ENCODE measurements at regions not wholly inside any gene's neighbourhood (a gene's known extent, or its start where the extent isn't known, plus 50 kb on each side); places are given as distances from the start of the nearest gene placed in this dataset.

DNA sequence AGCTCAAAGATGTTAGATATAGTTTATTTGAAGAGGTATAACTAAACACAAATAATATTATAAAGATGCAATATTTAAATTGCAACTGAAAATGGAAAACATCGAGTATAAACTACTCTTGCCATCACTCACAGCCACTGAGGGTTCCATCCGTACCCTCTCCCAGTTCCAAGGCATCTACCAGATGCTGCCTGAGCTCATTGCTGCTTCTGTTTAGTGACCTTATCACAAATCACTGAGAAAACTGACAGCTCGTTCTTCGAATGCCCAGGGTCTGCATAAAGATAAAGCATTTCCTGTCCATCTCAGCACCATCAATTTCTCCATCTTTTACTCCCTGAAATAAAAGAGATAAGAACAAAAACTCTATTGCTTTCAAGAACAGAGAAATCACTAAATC is 391.7 kb upstream of the NWD2 start:
- H3K36me3 Mint-ChIP-seq (ENCODE audit: insufficient read depth) = no peaks in the 10 kb centered on the region
- no peaks in the 10 kb centered on the region for H3K4me1 Mint-ChIP-seq (ENCODE audit: low read depth in 2 of 2)
- ATAC-seq (replicated peaks) = no peak
- H3K4me3 Mint-ChIP-seq = no peak overlapping the region
- H3K9me3 Mint-ChIP-seq = peaks cover 2 to 9% of the 10 kb centered on the region in 2 donors
- DNase-seq = no peak
- peaks cover 0 to 4% of the 10 kb centered on the region in 2 donors for H3K27me3 Mint-ChIP-seq
- no peak overlapping the region for H3K27ac Mint-ChIP-seq

DNA sequence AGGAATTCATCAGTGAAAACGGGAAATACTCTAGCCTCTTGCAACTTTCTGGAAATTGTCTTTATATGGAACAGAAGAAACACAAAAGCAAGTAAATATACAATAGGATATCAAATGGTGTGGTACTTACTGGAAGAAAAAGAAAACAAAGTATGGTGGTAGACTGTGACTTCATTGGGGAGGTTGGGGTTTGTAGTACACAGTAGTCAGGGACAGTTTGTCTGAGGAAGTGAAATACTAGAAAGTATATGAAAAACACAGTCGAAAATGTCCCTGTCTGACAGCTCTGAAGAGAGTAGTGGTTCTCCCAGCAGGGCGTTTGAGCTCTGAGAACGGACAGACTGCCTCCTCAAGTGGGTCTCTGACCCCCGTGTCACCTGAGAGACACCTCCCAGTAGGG is 390.0 kb upstream of the NWD2 start:
- no peak for DNase-seq
- H3K4me1 Mint-ChIP-seq (ENCODE audit: low read depth in 2 of 2) = no peaks in the 10 kb centered on the region
- no peak for ATAC-seq (replicated peaks)
- no peaks in the 10 kb centered on the region for H3K36me3 Mint-ChIP-seq (ENCODE audit: insufficient read depth)
- H3K27me3 Mint-ChIP-seq = peaks cover 0 to 4% of the 10 kb centered on the region in 2 donors
- H3K27ac Mint-ChIP-seq = no peak overlapping the region
- peaks cover 2 to 17% of the 10 kb centered on the region in 2 donors for H3K9me3 Mint-ChIP-seq
- no peak overlapping the region for H3K4me3 Mint-ChIP-seq

DNA sequence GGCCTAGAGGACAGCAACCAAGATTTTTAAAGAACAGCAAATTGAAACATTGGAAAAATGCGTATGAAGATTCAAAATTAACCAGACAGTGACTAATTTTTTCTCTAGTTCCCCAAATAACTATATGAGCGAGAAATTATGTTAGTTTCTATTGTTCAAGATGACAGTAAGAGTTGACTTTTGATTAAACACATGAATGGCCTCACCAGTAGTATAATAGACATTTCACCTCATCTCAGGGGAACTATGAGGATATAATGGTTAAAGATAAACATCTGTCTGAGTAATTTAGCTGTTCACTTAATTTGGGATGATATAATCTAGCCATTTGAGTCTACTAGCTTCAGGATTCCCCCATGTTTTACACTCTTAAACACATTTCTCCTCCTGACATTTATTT is 380.9 kb upstream of the NWD2 start:
- Mint-ChIP-seq H3K4me1 (ENCODE audit: low read depth in 2 of 2) (no peaks in the 10 kb centered on the region), H3K9me3 (peaks cover 2 to 6% of the 10 kb centered on the region in 2 donors), H3K36me3 (ENCODE audit: insufficient read depth) (no peaks in the 10 kb centered on the region), H3K27me3 (no peaks in the 10 kb centered on the region), H3K27ac (no peak overlapping the region), H3K4me3 (no peak overlapping the region)
- no peak for ATAC-seq (replicated peaks)
- DNase-seq = no peak

DNA sequence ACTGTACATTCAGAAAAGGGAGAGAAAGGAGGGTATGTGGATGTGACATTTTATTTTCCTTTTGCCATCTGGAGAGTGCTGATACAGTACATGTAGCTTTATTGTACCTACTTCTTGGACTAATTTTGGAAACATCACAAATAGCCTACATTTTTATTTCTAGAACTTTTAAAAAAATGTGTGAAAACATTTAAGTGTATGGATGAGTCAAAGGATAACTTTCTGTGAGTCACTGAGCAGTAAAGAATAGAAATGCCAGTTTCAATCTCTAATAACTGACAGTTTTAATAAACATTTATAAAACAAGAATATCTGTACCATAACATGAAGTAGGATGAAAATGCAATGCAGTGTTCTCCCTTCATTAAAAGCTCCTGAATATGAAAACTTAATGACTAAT is 374.4 kb upstream of the NWD2 start:
- Mint-ChIP-seq H3K27ac (no peak overlapping the region), H3K36me3 (ENCODE audit: insufficient read depth) (no peaks in the 10 kb centered on the region), H3K9me3 (peaks cover 7% of the 10 kb centered on the region in 2 donors), H3K27me3 (no peaks in the 10 kb centered on the region), H3K4me1 (ENCODE audit: low read depth in 2 of 2) (no peaks in the 10 kb centered on the region), H3K4me3 (no peak overlapping the region)
- ATAC-seq (replicated peaks) (no peak), DNase-seq (no peak)

DNA sequence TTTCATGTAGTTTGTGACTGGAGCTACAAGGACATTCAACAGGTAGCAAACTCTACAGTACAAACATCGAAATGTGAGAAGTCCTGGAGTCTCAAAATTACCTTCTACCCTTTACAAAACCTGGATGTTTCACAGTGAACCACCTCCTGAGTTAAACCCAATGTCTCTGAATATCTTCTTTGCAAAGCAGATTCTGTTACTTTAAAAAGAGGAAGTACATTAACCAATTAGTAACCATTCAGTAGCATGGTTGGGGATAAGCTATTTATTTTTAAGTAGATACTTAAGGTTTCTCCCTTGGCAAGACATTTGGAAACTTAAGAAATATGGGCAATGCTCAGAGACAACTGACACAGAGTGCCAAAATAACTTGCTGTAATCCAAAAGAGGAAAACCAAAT is 371.9 kb upstream of the NWD2 start:
- DNase-seq = no peak
- H3K27me3 Mint-ChIP-seq = no peaks in the 10 kb centered on the region
- no peak overlapping the region for H3K4me3 Mint-ChIP-seq
- peaks cover 5 to 7% of the 10 kb centered on the region in 2 donors for H3K9me3 Mint-ChIP-seq
- no peak overlapping the region for H3K27ac Mint-ChIP-seq
- H3K4me1 Mint-ChIP-seq (ENCODE audit: low read depth in 2 of 2) = no peaks in the 10 kb centered on the region
- no peaks in the 10 kb centered on the region for H3K36me3 Mint-ChIP-seq (ENCODE audit: insufficient read depth)
- no peak for ATAC-seq (replicated peaks)

DNA sequence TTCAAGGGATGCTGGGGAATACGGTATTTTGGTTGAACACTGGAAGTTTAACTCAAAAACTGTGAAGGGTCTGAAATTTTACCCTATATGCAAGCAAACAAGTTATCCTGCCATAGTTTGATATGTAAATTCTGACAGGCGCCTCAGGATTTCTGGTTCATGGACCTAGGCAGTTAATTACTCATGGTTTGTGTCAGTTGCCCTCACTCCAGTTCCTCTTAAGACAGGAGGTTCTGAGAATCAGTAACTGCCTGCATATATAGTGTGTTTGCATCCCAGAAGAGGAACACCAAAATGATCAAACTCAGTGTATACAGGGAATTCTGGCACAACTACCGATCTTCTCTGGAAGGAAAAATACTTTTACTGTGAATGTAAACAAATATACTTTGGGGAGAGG is 360.4 kb upstream of the NWD2 start:
- no peaks in the 10 kb centered on the region for H3K27me3 Mint-ChIP-seq
- ATAC-seq (replicated peaks) = no peak
- no peak overlapping the region for H3K4me3 Mint-ChIP-seq
- H3K4me1 Mint-ChIP-seq (ENCODE audit: low read depth in 2 of 2) = no peaks in the 10 kb centered on the region
- H3K27ac Mint-ChIP-seq = no peak overlapping the region
- DNase-seq = no peak
- H3K9me3 Mint-ChIP-seq = peaks cover 0 to 3% of the 10 kb centered on the region in 2 donors
- H3K36me3 Mint-ChIP-seq (ENCODE audit: insufficient read depth) = no peaks in the 10 kb centered on the region

DNA sequence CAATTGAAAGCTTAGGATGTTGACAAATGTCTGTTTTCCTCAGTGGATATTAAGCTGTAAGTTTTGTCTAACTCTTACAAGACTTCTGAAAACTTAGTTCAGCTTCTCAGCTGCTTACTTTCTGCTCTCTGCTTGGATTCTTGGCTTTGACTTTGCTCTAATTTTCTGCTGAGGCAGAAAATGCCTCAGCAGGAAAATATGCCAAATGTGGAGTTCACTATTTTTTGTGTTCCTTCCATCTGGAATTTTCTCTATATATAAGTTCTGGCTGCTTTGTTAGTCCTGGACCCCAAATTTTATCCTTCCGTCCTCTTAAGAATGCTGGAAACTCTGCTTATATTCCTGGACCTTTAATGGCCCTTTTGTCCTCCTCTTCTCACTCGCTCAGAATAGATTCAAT is 352.6 kb upstream of the NWD2 start:
- Mint-ChIP-seq H3K4me1 (ENCODE audit: low read depth in 2 of 2) (no peaks in the 10 kb centered on the region), H3K27ac (no peak overlapping the region), H3K4me3 (no peak overlapping the region), H3K27me3 (no peaks in the 10 kb centered on the region), H3K9me3 (peaks cover 0 to 5% of the 10 kb centered on the region in 2 donors), H3K36me3 (ENCODE audit: insufficient read depth) (no peaks in the 10 kb centered on the region)
- no peak for DNase-seq
- no peak for ATAC-seq (replicated peaks)

DNA sequence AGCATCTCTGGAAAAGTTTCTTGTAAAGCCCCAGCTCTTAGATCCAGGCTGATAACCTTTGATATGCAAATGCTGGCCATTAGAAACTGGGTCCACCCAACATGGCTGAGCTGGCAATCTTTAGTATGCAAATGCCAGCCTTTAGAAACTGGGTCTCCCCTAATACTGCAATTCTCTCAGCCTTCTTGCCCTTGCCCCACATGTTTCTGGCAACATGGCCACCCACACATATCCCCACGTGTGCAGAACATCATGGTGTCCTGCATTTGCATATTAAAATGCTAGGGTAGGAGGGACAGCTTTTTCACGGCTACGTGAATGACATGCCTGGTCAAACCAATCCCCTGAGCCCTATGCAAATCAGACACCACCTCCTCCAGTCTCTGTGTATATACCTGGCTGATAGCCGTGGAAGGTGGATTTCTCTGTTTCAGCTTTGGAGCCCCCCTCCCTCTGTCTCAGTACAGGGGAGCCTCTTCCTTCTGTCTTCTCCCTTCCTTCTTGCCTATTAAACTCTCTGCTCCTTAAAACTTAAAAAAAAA is 344.0 kb upstream of the NWD2 start:
- no peaks in the 10 kb centered on the region for H3K4me1 Mint-ChIP-seq (ENCODE audit: low read depth in 2 of 2)
- no peak overlapping the region for H3K27ac Mint-ChIP-seq
- no peaks in the 10 kb centered on the region for H3K27me3 Mint-ChIP-seq
- H3K36me3 Mint-ChIP-seq (ENCODE audit: insufficient read depth) = no peaks in the 10 kb centered on the region
- ATAC-seq (replicated peaks) (no peak), DNase-seq (no peak)
- H3K9me3 Mint-ChIP-seq = peaks cover 0 to 4% of the 10 kb centered on the region in 2 donors
- no peak overlapping the region for H3K4me3 Mint-ChIP-seq

DNA sequence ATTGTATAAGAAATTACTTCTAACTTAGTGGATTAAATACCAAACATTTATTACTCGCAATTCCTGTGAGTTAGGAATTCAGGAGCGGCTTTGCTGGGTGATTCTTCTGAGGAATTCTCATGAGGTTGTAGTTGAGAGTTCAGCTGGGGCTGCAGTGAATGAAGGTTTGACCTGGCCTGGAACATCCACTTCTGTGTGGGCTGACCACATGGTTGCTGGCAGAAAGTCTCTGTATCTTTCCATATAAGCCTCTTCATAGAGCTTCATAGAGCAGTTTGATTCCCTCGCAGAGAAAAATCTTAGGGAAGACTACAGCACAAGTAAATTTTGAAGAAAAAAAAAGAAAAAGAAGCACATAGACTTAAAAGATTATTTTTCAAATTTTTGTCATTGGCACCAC is 339.7 kb upstream of the NWD2 start:
- H3K36me3 Mint-ChIP-seq (ENCODE audit: insufficient read depth) = no peaks in the 10 kb centered on the region
- DNase-seq (no peak), ATAC-seq (replicated peaks) (no peak)
- no peaks in the 10 kb centered on the region for H3K27me3 Mint-ChIP-seq
- H3K27ac Mint-ChIP-seq = no peak overlapping the region
- no peaks in the 10 kb centered on the region for H3K4me1 Mint-ChIP-seq (ENCODE audit: low read depth in 2 of 2)
- H3K9me3 Mint-ChIP-seq = peaks cover 0 to 8% of the 10 kb centered on the region in 2 donors
- no peak overlapping the region for H3K4me3 Mint-ChIP-seq

DNA sequence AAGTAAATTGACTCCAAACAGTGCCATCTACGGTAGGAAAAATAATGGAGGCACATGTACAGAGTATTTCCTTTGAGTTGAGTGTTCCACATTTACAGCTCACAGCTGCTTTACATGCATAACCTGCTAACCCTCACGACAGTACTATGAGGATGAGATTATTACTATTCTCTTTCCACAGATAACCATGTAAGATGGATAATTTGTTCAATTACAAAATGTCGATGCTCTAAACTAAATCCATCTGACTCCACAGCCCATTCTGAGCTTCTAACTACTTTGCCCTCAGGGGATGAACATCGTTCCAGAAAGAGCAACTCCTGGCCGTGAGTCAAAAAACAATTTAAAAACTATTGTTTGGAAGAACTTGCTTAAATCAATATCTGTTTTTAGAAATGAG is 330.4 kb upstream of the NWD2 start:
- no peak for ATAC-seq (replicated peaks)
- H3K27ac Mint-ChIP-seq = no peak overlapping the region
- H3K4me3 Mint-ChIP-seq = no peak overlapping the region
- no peaks in the 10 kb centered on the region for H3K4me1 Mint-ChIP-seq (ENCODE audit: low read depth in 2 of 2)
- no peaks in the 10 kb centered on the region for H3K9me3 Mint-ChIP-seq
- H3K27me3 Mint-ChIP-seq = no peaks in the 10 kb centered on the region
- no peaks in the 10 kb centered on the region for H3K36me3 Mint-ChIP-seq (ENCODE audit: insufficient read depth)
- DNase-seq = no peak

DNA sequence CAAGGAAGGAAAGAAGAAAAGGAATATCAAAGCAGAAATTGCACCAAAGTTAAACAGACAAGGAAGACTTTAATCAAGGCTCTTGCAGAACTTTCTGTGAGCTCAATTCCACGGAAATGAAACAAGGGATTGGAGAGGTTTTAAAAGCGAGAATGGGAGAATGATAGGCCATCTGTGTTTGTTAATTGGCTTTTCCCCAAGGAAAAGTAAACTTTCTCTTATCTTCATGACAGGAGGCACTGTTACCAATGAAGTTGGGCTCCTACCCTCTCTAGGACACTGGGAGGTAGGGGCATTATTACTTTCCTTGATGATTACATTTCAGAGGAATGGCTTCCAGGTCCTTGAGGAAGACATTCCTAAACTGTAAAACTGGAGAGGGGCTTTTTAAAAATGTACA is 328.8 kb upstream of the NWD2 start:
- no peaks in the 10 kb centered on the region for H3K27me3 Mint-ChIP-seq
- DNase-seq = no peak

DNA sequence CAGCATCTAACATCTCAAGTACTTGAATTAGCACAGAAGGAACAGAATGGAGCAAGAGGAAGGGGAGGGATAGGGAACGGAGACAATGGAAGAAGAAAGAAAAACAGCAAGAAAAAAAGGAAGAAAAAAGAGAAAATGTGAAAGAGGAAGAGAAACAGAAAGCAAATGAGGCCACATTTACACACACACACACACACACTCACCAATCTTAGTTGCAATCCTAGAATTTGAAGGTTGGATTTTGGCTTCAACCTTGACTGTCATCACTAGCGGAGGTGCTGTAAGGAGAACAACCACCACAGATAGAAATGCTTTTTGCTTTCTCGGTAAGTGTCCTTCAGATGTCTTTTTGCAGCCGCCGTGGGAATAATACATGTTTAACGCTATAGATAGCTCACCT is 327.1 kb upstream of the NWD2 start:
- Mint-ChIP-seq H3K4me1 (ENCODE audit: low read depth in 2 of 2) (no peaks in the 10 kb centered on the region), H3K27me3 (no peaks in the 10 kb centered on the region), H3K9me3 (no peaks in the 10 kb centered on the region), H3K4me3 (no peak overlapping the region), H3K27ac (no peak overlapping the region), H3K36me3 (ENCODE audit: insufficient read depth) (no peaks in the 10 kb centered on the region)
- ATAC-seq (replicated peaks) = no peak
- DNase-seq = no peak

More for the DNA sequence above, 328.8 kb upstream of the NWD2 start:
- H3K9me3 Mint-ChIP-seq = no peaks in the 10 kb centered on the region
- H3K4me3 Mint-ChIP-seq = no peak overlapping the region
- H3K27ac Mint-ChIP-seq = no peak overlapping the region
- H3K4me1 Mint-ChIP-seq (ENCODE audit: low read depth in 2 of 2) = no peaks in the 10 kb centered on the region
- ATAC-seq (replicated peaks) = no peak
- no peaks in the 10 kb centered on the region for H3K36me3 Mint-ChIP-seq (ENCODE audit: insufficient read depth)

DNA sequence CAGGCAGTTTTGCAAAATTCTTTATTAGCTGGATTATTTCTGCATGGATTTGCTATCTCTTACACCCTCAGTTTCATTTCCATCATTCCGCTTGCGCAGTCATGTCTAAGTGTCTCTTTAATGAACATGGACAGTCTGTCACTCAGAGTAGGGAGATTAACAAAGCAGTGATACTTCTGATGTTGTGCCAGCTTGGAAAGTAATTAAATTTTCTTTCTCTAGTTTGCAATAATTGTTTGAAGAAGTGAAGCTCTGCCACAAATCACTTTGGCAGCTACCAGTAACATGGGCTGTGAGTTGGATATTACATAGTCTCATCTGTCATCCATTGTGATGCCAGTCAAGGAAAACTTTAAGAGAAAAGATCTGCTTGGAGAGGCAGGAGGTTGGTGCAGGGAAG is 324.8 kb upstream of the NWD2 start:
- ATAC-seq (replicated peaks) (no peak), DNase-seq (no peak)
- no peak overlapping the region for H3K4me3 Mint-ChIP-seq
- no peak overlapping the region for H3K27ac Mint-ChIP-seq
- H3K4me1 Mint-ChIP-seq (ENCODE audit: low read depth in 2 of 2) = no peaks in the 10 kb centered on the region
- no peaks in the 10 kb centered on the region for H3K9me3 Mint-ChIP-seq
- H3K36me3 Mint-ChIP-seq (ENCODE audit: insufficient read depth) = no peaks in the 10 kb centered on the region
- no peaks in the 10 kb centered on the region for H3K27me3 Mint-ChIP-seq

DNA sequence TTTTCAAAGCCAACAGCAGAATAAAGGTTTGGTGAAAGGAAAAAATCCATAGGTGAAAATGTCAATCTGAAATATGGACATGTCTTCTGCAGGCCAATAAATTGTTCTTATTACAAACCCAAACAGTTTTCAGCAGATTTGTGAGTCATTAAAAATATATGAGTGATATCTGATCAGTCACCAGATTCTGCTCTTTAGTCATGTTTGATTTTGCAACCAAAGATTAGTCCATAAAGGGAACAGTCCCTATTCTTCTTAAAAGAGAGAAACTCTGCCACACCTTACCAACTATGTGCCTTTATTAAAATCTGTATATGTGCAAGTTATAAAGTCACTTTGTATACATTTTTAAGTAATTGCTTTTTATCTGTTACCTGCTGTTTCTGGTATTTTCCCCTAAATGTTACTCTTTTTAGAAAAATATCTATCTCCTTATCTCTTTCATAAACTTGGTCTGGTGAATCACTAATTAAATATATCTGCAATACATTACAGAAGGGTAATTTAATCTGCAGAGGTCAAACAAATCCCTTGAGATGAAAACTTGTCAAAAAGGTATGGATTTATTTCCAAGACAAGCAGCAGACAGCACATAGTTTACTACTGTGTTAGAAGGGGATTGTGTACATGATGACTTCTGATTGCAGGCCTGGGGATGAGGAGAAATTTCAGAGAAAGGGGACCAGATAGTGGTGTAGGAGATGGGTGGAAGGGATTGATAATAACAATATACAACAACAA is 322.9 kb upstream of the NWD2 start:
- DNase-seq (no peak), ATAC-seq (replicated peaks) (no peak)
- no peak overlapping the region for H3K27ac Mint-ChIP-seq
- no peaks in the 10 kb centered on the region for H3K27me3 Mint-ChIP-seq
- no peak overlapping the region for H3K4me3 Mint-ChIP-seq
- no peaks in the 10 kb centered on the region for H3K36me3 Mint-ChIP-seq (ENCODE audit: insufficient read depth)
- H3K9me3 Mint-ChIP-seq = no peaks in the 10 kb centered on the region
- no peaks in the 10 kb centered on the region for H3K4me1 Mint-ChIP-seq (ENCODE audit: low read depth in 2 of 2)

All from effector memory CD8-positive, alpha-beta T cell (primary cell).